Stomach (tissue), 4 donors: ENCODE measurements at regions not wholly inside any gene's neighbourhood (a gene's known extent, or its start where the extent isn't known, plus 50 kb on each side); places are given as distances from the start of the nearest gene placed in this dataset.

Experiments
- CTCF ChIP-seq, 7 experiments: fragments of 450-650 bp in 4 of 7; fragments of 200-600 bp in 3 of 7; sonication (generic) in 3 of 7; IDR thresholded peaks; one replicate each; pipeline ENCODE4 v1.5.1; 2016 to 2019; ENCODE audit warnings: antibody characterized with exemption in 7 of 7, control low read depth in 2 of 7, mild to moderate bottlenecking in 1 of 7
- POLR2AphosphoS5 ChIP-seq, 3 donors: sonication (generic); formaldehyde crosslinking; IDR thresholded peaks; one replicate each; pipeline ENCODE4 v1.6.1; 2016; ENCODE audit warnings: antibody characterized with exemption in 3 of 3

- TF ChIP-seq CTCF (IDR thresholded peaks at IDR 0.05) (no peak), POLR2AphosphoS5 (IDR thresholded peaks at IDR 0.05) (no peak)
Observed at GRCh38 chr19:30878495-30878894, 470.7 kb downstream of the TSHZ3 start.
